Stomach smooth muscle (tissue), 2 donors: ENCODE measurements at regions not wholly inside any gene's neighbourhood (a gene's known extent, or its start where the extent isn't known, plus 50 kb on each side); places are given as distances from the start of the nearest gene placed in this dataset.
"Not testable (repeated sequence)": the region's sequence is repeated elsewhere in the genome, so short reads cannot be mapped to it uniquely, and the experiment has no call there.

ENCODE experiments used
- H3K27ac ChIP-seq: one replicate; pipeline ENCODE4 v1.7.0; 2013; ENCODE audit warnings: mild to moderate bottlenecking, low read length, inconsistent platforms
- H3K27me3 ChIP-seq, 2 donors: one replicate each; pipeline ENCODE4 v1.7.0; 2013; ENCODE audit warnings: low read length in 2 of 2; ENCODE audit not compliant: insufficient read depth in 2 of 2, control insufficient read depth in 1 of 2
- H3K36me3 ChIP-seq, 2 donors: one replicate each; pipeline ENCODE4 v1.7.0; 2013; ENCODE audit warnings: low read length in 2 of 2; ENCODE audit not compliant: control insufficient read depth in 2 of 2, insufficient read depth in 2 of 2
- H3K4me1 ChIP-seq: one replicate; pipeline ENCODE4 v1.7.0; 2013; ENCODE audit warnings: low read length; ENCODE audit not compliant: control insufficient read depth, insufficient read depth
- H3K4me3 ChIP-seq, 2 donors: one replicate each; pipeline ENCODE4 v1.7.0; 2013; ENCODE audit warnings: low read length in 2 of 2
- H3K9ac ChIP-seq, 2 donors: one replicate each; pipeline ENCODE4 v1.7.0; 2013; ENCODE audit warnings: low read length in 2 of 2, mild to moderate bottlenecking in 1 of 2
- H3K9me3 ChIP-seq, 2 donors: one replicate each; pipeline ENCODE4 v1.7.0; 2013; ENCODE audit warnings: low read length in 2 of 2; ENCODE audit not compliant: control insufficient read depth in 2 of 2
- donor health status: healthy.
- donor health status: Pancreatic carcinoma.

GRCh38 chr11:122423273-122423672 lies 232.2 kb upstream of the UBASH3B start:
- H3K9me3 ChIP-seq, result no peaks in the 10 kb centered on the region
- no peaks in the 10 kb centered on the region for H3K27me3 ChIP-seq
- H3K36me3 ChIP-seq, result no peaks in the 10 kb centered on the region
- no peak overlapping the region for H3K27ac ChIP-seq
- no peak overlapping the region for H3K4me3 ChIP-seq
- no peak overlapping the region for H3K9ac ChIP-seq
- H3K4me1 ChIP-seq, result no peaks in the 10 kb centered on the region

GRCh38 chr11:122422682-122423081 lies 232.8 kb upstream of the UBASH3B start:
- Histone ChIP-seq H3K4me1 (no peaks in the 10 kb centered on the region), H3K9me3 (no peaks in the 10 kb centered on the region), H3K9ac (no peak overlapping the region), H3K27ac (no peak overlapping the region), H3K4me3 (no peak overlapping the region), H3K36me3 (no peaks in the 10 kb centered on the region), H3K27me3 (no peaks in the 10 kb centered on the region)

- Histone ChIP-seq H3K9me3 (no peaks in the 10 kb centered on the region), H3K36me3 (no peaks in the 10 kb centered on the region), H3K27me3 (no peaks in the 10 kb centered on the region), H3K4me3 (no peak overlapping the region), H3K4me1 (no peaks in the 10 kb centered on the region), H3K27ac (no peak overlapping the region), H3K9ac (no peak overlapping the region)
Observed at GRCh38 chr11:122421702-122422101, 233.8 kb upstream of the UBASH3B start.

GRCh38 chr11:122418032-122418431 lies 237.5 kb upstream of the UBASH3B start:
- H3K27ac ChIP-seq, result no peak overlapping the region
- H3K9me3 ChIP-seq, result peaks cover 0 to 5% of the 10 kb centered on the region in 2 donors
- no peak overlapping the region for H3K4me3 ChIP-seq
- no peaks in the 10 kb centered on the region for H3K4me1 ChIP-seq
- H3K36me3 ChIP-seq, result no peaks in the 10 kb centered on the region
- no peaks in the 10 kb centered on the region for H3K27me3 ChIP-seq
- H3K9ac ChIP-seq, result no peak overlapping the region

- peaks cover 0 to 5% of the 10 kb centered on the region in 2 donors for H3K9me3 ChIP-seq
- no peak overlapping the region for H3K4me3 ChIP-seq
- no peaks in the 10 kb centered on the region for H3K27me3 ChIP-seq
- H3K36me3 ChIP-seq, result no peaks in the 10 kb centered on the region
- no peak overlapping the region for H3K9ac ChIP-seq
- H3K27ac ChIP-seq, result no peak overlapping the region
- H3K4me1 ChIP-seq, result no peaks in the 10 kb centered on the region
Observed at GRCh38 chr11:122414406-122415018, 241.0 kb upstream of the UBASH3B start.

- H3K27ac ChIP-seq, result no peak overlapping the region
- H3K4me3 ChIP-seq, result no peak overlapping the region
- H3K36me3 ChIP-seq, result no peaks in the 10 kb centered on the region
- no peaks in the 10 kb centered on the region for H3K27me3 ChIP-seq
- H3K4me1 ChIP-seq, result no peaks in the 10 kb centered on the region
- H3K9ac ChIP-seq, result no peak overlapping the region
- H3K9me3 ChIP-seq, result peaks cover 0 to 5% of the 10 kb centered on the region in 2 donors
Observed at GRCh38 chr11:122413677-122414076, 241.8 kb upstream of the UBASH3B start.

GRCh38 chr11:122412581-122412980 lies 242.9 kb upstream of the UBASH3B start:
- no peak overlapping the region for H3K4me3 ChIP-seq
- H3K27me3 ChIP-seq, result no peaks in the 10 kb centered on the region
- H3K9ac ChIP-seq, result no peak overlapping the region
- no peaks in the 10 kb centered on the region for H3K36me3 ChIP-seq
- H3K4me1 ChIP-seq, result no peaks in the 10 kb centered on the region
- peaks cover 0 to 5% of the 10 kb centered on the region in 2 donors for H3K9me3 ChIP-seq
- H3K27ac ChIP-seq, result no peak overlapping the region

- no peak overlapping the region for H3K9ac ChIP-seq
- no peaks in the 10 kb centered on the region for H3K36me3 ChIP-seq
- H3K4me3 ChIP-seq, result no peak overlapping the region
- H3K27me3 ChIP-seq, result no peaks in the 10 kb centered on the region
- H3K4me1 ChIP-seq, result no peaks in the 10 kb centered on the region
- no peak overlapping the region for H3K27ac ChIP-seq
- no peaks in the 10 kb centered on the region for H3K9me3 ChIP-seq
Observed at GRCh38 chr11:122406466-122406865, 249.1 kb upstream of the UBASH3B start.

- Histone ChIP-seq H3K4me1 (no peaks in the 10 kb centered on the region), H3K9ac (no peak overlapping the region), H3K36me3 (no peaks in the 10 kb centered on the region), H3K27ac (no peak overlapping the region), H3K9me3 (no peaks in the 10 kb centered on the region), H3K27me3 (no peaks in the 10 kb centered on the region), H3K4me3 (no peak overlapping the region)
Observed at GRCh38 chr11:122405547-122406341, 249.8 kb upstream of the UBASH3B start.

- Histone ChIP-seq H3K9ac (no peak overlapping the region), H3K4me1 (no peaks in the 10 kb centered on the region)
Observed at GRCh38 chr11:122404571-122404970, 251.0 kb upstream of the UBASH3B start.

GRCh38 chr11:122401581-122401980 lies 253.9 kb upstream of the UBASH3B start:
- H3K9ac ChIP-seq, H3K27me3 ChIP-seq, H3K9me3 ChIP-seq, H3K36me3 ChIP-seq, H3K4me1 ChIP-seq, H3K4me3 ChIP-seq, H3K27ac ChIP-seq: not testable (repeated sequence)

More at GRCh38 chr11:122404571-122404970, 251.0 kb upstream of the UBASH3B start:
- no peaks in the 10 kb centered on the region for H3K36me3 ChIP-seq
- H3K9me3 ChIP-seq, result no peaks in the 10 kb centered on the region
- H3K27me3 ChIP-seq, result no peaks in the 10 kb centered on the region
- H3K4me3 ChIP-seq, result no peak overlapping the region
- H3K27ac ChIP-seq, result no peak overlapping the region
